HCT116 (cell line): ENCODE measurements at regions not wholly inside any gene's neighbourhood (a gene's known extent, or its start where the extent isn't known, plus 50 kb on each side); places are given as distances from the start of the nearest gene placed in this dataset.

Source experiments
- ATAC-seq: fragments of 200-7000 bp; cut with Tn5 transposase; 2 replicates; pipeline ENCODE4 v1.9.1; 2020; ENCODE audit warnings: mild to moderate bottlenecking, moderate library complexity
- BruUV-seq: library from RNA; stranded (reverse); fragments of 400-500 nt; replicated peaks from 2 replicates; lab custom pipeline; 2021; lab: Mats Ljungman, UMichigan
- CTCF ChIA-PET: fragments of 300-600 bp; sonication (Branson Sonifier 250); formaldehyde crosslinking; loops from one replicate; lab custom pipeline; 2021; ENCODE audit warnings: antibody characterized with exemption; lab: Charles Lee
- POLR2A ChIA-PET: fragments of 300-600, 350-600 bp; sonication (Branson Sonifier 250); formaldehyde crosslinking; loops from one replicate; lab custom pipeline; 2021; ENCODE audit warnings: antibody characterized with exemption; lab: Charles Lee
- RAD21 ChIA-PET, 2 experiments: fragments of 300-600 bp; sonication (Branson Sonifier 250); formaldehyde crosslinking; loops; one replicate each; lab custom pipeline; 2023; ENCODE audit warnings: low total read pairs in 2 of 2; ENCODE audit not compliant: uncharacterized antibody in 2 of 2, unreplicated experiment in 2 of 2, low non-redundant PET in 1 of 2; lab: Charles Lee
- DNase-seq: peaks from one replicate; pipeline ENCODE4 v3.0.0-alpha.2; 2010; ENCODE audit warnings: low read depth, low spot score
- H2AFZ ChIP-seq: fragments of 200-600 bp; shearing (Covaris generic), sonication (generic); 2 replicates; pipeline ENCODE4 v1.6.1; 2017; ENCODE audit warnings: low read depth, mixed run types, mixed read lengths, antibody characterized with exemption, low read length; ENCODE audit not compliant: poor library complexity, severe bottlenecking
- H3K27ac ChIP-seq: 2 replicates; pipeline ENCODE4 v1.5.1; 2012; ENCODE audit warnings: low read depth, low read length
- H3K27me3 ChIP-seq: fragments of 200-600 bp; sonication (generic); 2 replicates; pipeline ENCODE4 v1.6.1; 2016; ENCODE audit warnings: mixed run types, low read length, mixed read lengths; ENCODE audit not compliant: insufficient read depth
- H3K36me3 ChIP-seq, 2 experiments: fragments of 200-500 bp in 1 of 2; fragments of 200-600 bp in 1 of 2; sonication (Bioruptor generic) in 1 of 2; sonication (generic) in 1 of 2; 2 replicates each; pipeline versions ENCODE4 v1.5.1 to v1.6.1; 2014 to 2016; ENCODE audit warnings: low read length in 2 of 2, inconsistent platforms in 1 of 2, mixed read lengths in 1 of 2, mixed run types in 1 of 2; ENCODE audit not compliant: insufficient read depth in 2 of 2, control insufficient read depth in 1 of 2
- H3K4me1 ChIP-seq, 2 experiments: fragments of 200-600 bp in 1 of 2; sonication (generic) in 1 of 2; 2 replicates each; pipeline versions ENCODE4 v1.5.1 to v1.6.1; 2012 to 2017; ENCODE audit warnings: low read length in 2 of 2, inconsistent platforms in 1 of 2, mild to moderate bottlenecking in 1 of 2, mixed read lengths in 1 of 2, mixed run types in 1 of 2, moderate library complexity in 1 of 2; ENCODE audit not compliant: insufficient read depth in 2 of 2, control insufficient read depth in 1 of 2
- H3K4me2 ChIP-seq: fragments of 200-600 bp; sonication (generic); 2 replicates; pipeline ENCODE4 v1.6.1; 2017; ENCODE audit warnings: mixed run types, low read length, mixed read lengths
- H3K4me3 ChIP-seq, 2 experiments: fragments of 200-600 bp in 1 of 2; sonication (generic) in 1 of 2; replicated peaks in 1 of 2; 2 replicates each; pipeline ENCODE4 v1.5.1; 2011 to 2016; ENCODE audit warnings: low read length in 2 of 2, control low read depth in 1 of 2, low read depth in 1 of 2, mild to moderate bottlenecking in 1 of 2, mixed read lengths in 1 of 2, mixed run types in 1 of 2
- H3K79me2 ChIP-seq: fragments of 200-600 bp; sonication (generic); 2 replicates; pipeline ENCODE4 v1.6.1; 2017; ENCODE audit warnings: mild to moderate bottlenecking, mixed run types, low read length, moderate library complexity, mixed read lengths; ENCODE audit not compliant: insufficient read depth
- H3K9ac ChIP-seq: fragments of 200-600 bp; sonication (generic); 2 replicates; pipeline ENCODE4 v1.6.1; 2016; ENCODE audit warnings: low read length, mixed read lengths
- H3K9me2 ChIP-seq: fragments of 200-600 bp; sonication (generic), shearing (Covaris generic); 2 replicates; pipeline ENCODE4 v1.6.1; 2017; ENCODE audit warnings: mixed run types, mild to moderate bottlenecking, moderate library complexity; ENCODE audit not compliant: insufficient read depth
- H3K9me3 ChIP-seq, 2 experiments: fragments of 200-500 bp in 1 of 2; fragments of 200-600 bp in 1 of 2; sonication (Bioruptor generic) in 1 of 2; sonication (generic) in 1 of 2; 2 replicates each; pipeline ENCODE4 v1.6.1; 2014 to 2017; ENCODE audit warnings: low read length in 2 of 2, mixed read lengths in 2 of 2, inconsistent platforms in 1 of 2, low read depth in 1 of 2, mild to moderate bottlenecking in 1 of 2, mixed run types in 1 of 2, moderate library complexity in 1 of 2; ENCODE audit not compliant: control insufficient read depth in 1 of 2, insufficient read depth in 1 of 2
- H4K20me1 ChIP-seq: fragments of 200-600 bp; sonication (generic), shearing (Covaris generic); 2 replicates; pipeline ENCODE4 v1.6.1; 2017; ENCODE audit warnings: mixed run types, mild to moderate bottlenecking, moderate library complexity; ENCODE audit not compliant: insufficient read depth
- CBX3 ChIP-seq: IDR thresholded peaks from 2 replicates; pipeline ENCODE4 v1.6.1; 2012; ENCODE audit warnings: low read depth
- CEBPB ChIP-seq: IDR thresholded peaks from 2 replicates; pipeline ENCODE4 v1.6.1; 2012; ENCODE audit warnings: low read depth
- EGR1 ChIP-seq: IDR thresholded peaks from 2 replicates; pipeline ENCODE4 v1.6.1; 2012; ENCODE audit warnings: low read depth
- ELF1 ChIP-seq: IDR thresholded peaks from 2 replicates; pipeline ENCODE4 v1.6.1; 2012; ENCODE audit warnings: low read depth, borderline replicate concordance
- EZH2 ChIP-seq: fragments of 200-600 bp; sonication (generic); IDR thresholded peaks from 2 replicates; pipeline ENCODE4 v1.6.1; 2017; ENCODE audit warnings: antibody characterized with exemption, mixed run types
- EZH2phosphoT487 ChIP-seq: fragments of 200-600 bp; IDR thresholded peaks from 2 replicates; pipeline ENCODE4 v1.6.1; 2018; ENCODE audit warnings: antibody characterized with exemption, borderline replicate concordance
- FOSL1 ChIP-seq: IDR thresholded peaks from 2 replicates; pipeline ENCODE4 v1.6.1; 2012; ENCODE audit warnings: low read depth
- JUND ChIP-seq: IDR thresholded peaks from 2 replicates; pipeline ENCODE4 v1.6.1; 2012
- POLR2A ChIP-seq: IDR thresholded peaks from 2 replicates; pipeline ENCODE4 v1.7.0; 2011; ENCODE audit warnings: borderline replicate concordance; ENCODE audit not compliant: insufficient read depth, insufficient read length; ENCODE audit errors: extremely low read depth
- POLR2AphosphoS5 ChIP-seq: IDR thresholded peaks from 2 replicates; pipeline ENCODE4 v1.6.1; 2011; ENCODE audit warnings: mild to moderate bottlenecking, low read depth, low read length, moderate library complexity
- RAD21 ChIP-seq: IDR thresholded peaks from 2 replicates; pipeline ENCODE4 v1.6.1; 2012; ENCODE audit warnings: low read depth, mild to moderate bottlenecking
- SIN3A ChIP-seq: IDR thresholded peaks from 2 replicates; pipeline ENCODE4 v1.6.1; 2012; ENCODE audit warnings: low read depth
- SP1 ChIP-seq: IDR thresholded peaks from 2 replicates; pipeline ENCODE4 v1.6.1; 2012; ENCODE audit warnings: low read depth
- SRF ChIP-seq: IDR thresholded peaks from 2 replicates; pipeline ENCODE4 v1.6.1; 2012; ENCODE audit warnings: low read depth
- YY1 ChIP-seq: IDR thresholded peaks from 2 replicates; pipeline ENCODE4 v1.6.1; 2011; ENCODE audit warnings: low read length, low read depth, moderate library complexity, mild to moderate bottlenecking; ENCODE audit not compliant: insufficient replicate concordance; ENCODE audit errors: extremely low read depth
- intact Hi-C: fragments of 100-400 bp; cut with micrococcal nuclease; formaldehyde crosslinking; loops from 2 replicates; pipeline ENCODE4 v1.10.0; 2022
- TF ChIP-seq, protein P1 (sequence below): IDR thresholded peaks from 2 replicates; pipeline ENCODE4 v1.6.1; 2012
- TF ChIP-seq, protein P2 (sequence below): IDR thresholded peaks from 2 replicates; pipeline ENCODE4 v1.6.1; 2011; ENCODE audit warnings: mild to moderate bottlenecking, low read length, moderate library complexity; ENCODE audit not compliant: insufficient replicate concordance; ENCODE audit errors: extremely low read depth
- TF ChIP-seq, protein P3 (sequence below): IDR thresholded peaks from 2 replicates; pipeline ENCODE4 v1.6.1; 2012; ENCODE audit warnings: low read depth
- TF ChIP-seq, protein P4 (sequence below): IDR thresholded peaks from 2 replicates; pipeline ENCODE4 v1.6.1; 2012

DNA sequence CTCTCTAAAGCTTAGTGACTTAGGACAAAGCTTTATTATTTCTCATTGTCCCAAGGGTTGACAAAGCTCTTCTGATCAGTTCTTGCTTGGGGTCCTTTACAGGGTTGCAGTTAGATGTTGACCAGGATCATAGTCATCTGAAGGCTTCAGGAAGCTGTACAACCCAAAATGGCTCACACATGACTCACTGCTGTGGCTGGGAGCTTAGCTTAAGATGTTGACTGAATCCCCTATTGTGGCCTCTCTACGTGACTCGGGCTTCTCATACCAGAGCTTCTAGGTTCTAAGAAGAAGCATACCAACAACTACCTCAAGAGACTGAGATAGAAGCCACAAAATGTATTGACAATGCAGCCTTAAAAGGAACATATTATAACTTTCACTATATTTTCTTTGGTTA, 569.6 kb upstream of the ROBO2 start:
- Histone ChIP-seq H3K4me1 (no peaks in the 10 kb centered on the region), H4K20me1 (no peaks in the 10 kb centered on the region), H3K36me3 (no peaks in the 10 kb centered on the region), H3K9me3 (peaks cover 6 to 19% of the 10 kb centered on the region in 2 experiments; a peak in 2 of 4 replicates), H3K9me2 (no peaks in the 10 kb centered on the region), H3K9ac (no peak overlapping the region), H3K79me2 (no peaks in the 10 kb centered on the region), H2AFZ (no peak overlapping the region), H3K4me3 (no peak overlapping the region), H3K27me3 (no peaks in the 10 kb centered on the region), H3K27ac (no peak overlapping the region), H3K4me2 (no peak overlapping the region)
- TF ChIP-seq FOSL1, result no peak
- no peak for TF ChIP-seq ELF1
- TF ChIP-seq SRF, result no peak
- TF ChIP-seq, protein P1, sequence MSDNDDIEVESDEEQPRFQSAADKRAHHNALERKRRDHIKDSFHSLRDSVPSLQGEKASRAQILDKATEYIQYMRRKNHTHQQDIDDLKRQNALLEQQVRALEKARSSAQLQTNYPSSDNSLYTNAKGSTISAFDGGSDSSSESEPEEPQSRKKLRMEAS, result no peak
- no peak for TF ChIP-seq POLR2A
- TF ChIP-seq YY1, result no peak
- no peak for TF ChIP-seq SP1
- no peak for TF ChIP-seq CEBPB
- TF ChIP-seq EGR1, result no peak
- no peak for TF ChIP-seq RAD21
- no peak for TF ChIP-seq EZH2
- intact Hi-C loops, result no loop called here
- RAD21 ChIA-PET, result no interaction called here
- BruUV-seq, result no TSS peak
- POLR2A ChIA-PET, result no interaction called here
- no peak for ATAC-seq
- DNase-seq, result no peak
- CTCF ChIA-PET, result no interaction called here

DNA sequence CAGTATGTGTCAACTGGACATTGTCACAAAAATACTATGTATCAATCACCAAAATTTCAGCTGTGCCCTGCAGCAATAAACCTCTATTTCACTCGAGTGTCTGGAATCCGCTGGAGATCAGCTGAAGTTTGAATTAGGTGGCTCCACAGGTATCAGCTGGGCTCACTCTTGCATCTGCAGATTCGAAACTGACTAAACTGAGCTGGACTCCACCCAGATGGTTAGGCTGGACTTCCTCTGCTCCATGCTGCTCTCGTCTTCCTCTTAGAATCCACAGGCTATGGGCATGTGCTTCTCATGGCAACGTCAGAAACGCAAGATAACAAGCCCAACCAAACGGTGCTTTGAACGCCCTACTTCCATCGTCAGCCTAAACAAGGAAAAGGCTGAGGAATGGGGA, 565.3 kb upstream of the ROBO2 start:
- no TSS peak for BruUV-seq
- ChIA-PET RAD21 (no interaction called here), CTCF (no interaction called here)
- TF ChIP-seq, protein P2, sequence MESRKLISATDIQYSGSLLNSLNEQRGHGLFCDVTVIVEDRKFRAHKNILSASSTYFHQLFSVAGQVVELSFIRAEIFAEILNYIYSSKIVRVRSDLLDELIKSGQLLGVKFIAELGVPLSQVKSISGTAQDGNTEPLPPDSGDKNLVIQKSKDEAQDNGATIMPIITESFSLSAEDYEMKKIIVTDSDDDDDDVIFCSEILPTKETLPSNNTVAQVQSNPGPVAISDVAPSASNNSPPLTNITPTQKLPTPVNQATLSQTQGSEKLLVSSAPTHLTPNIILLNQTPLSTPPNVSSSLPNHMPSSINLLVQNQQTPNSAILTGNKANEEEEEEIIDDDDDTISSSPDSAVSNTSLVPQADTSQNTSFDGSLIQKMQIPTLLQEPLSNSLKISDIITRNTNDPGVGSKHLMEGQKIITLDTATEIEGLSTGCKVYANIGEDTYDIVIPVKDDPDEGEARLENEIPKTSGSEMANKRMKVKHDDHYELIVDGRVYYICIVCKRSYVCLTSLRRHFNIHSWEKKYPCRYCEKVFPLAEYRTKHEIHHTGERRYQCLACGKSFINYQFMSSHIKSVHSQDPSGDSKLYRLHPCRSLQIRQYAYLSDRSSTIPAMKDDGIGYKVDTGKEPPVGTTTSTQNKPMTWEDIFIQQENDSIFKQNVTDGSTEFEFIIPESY, result no peak
- TF ChIP-seq, protein P3, sequence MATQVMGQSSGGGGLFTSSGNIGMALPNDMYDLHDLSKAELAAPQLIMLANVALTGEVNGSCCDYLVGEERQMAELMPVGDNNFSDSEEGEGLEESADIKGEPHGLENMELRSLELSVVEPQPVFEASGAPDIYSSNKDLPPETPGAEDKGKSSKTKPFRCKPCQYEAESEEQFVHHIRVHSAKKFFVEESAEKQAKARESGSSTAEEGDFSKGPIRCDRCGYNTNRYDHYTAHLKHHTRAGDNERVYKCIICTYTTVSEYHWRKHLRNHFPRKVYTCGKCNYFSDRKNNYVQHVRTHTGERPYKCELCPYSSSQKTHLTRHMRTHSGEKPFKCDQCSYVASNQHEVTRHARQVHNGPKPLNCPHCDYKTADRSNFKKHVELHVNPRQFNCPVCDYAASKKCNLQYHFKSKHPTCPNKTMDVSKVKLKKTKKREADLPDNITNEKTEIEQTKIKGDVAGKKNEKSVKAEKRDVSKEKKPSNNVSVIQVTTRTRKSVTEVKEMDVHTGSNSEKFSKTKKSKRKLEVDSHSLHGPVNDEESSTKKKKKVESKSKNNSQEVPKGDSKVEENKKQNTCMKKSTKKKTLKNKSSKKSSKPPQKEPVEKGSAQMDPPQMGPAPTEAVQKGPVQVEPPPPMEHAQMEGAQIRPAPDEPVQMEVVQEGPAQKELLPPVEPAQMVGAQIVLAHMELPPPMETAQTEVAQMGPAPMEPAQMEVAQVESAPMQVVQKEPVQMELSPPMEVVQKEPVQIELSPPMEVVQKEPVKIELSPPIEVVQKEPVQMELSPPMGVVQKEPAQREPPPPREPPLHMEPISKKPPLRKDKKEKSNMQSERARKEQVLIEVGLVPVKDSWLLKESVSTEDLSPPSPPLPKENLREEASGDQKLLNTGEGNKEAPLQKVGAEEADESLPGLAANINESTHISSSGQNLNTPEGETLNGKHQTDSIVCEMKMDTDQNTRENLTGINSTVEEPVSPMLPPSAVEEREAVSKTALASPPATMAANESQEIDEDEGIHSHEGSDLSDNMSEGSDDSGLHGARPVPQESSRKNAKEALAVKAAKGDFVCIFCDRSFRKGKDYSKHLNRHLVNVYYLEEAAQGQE, result no peak
- no peak for TF ChIP-seq POLR2AphosphoS5
- no peak for TF ChIP-seq SIN3A
- no peak for TF ChIP-seq EZH2
- TF ChIP-seq, protein P4, sequence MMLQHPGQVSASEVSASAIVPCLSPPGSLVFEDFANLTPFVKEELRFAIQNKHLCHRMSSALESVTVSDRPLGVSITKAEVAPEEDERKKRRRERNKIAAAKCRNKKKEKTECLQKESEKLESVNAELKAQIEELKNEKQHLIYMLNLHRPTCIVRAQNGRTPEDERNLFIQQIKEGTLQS, result no peak
- TF ChIP-seq CBX3, result no peak
- no peak for TF ChIP-seq EGR1
- TF ChIP-seq JUND, result no peak
- TF ChIP-seq EZH2phosphoT487, result no peak

More for the DNA sequence above, 565.3 kb upstream of the ROBO2 start:
- Histone ChIP-seq H3K27me3 (no peaks in the 10 kb centered on the region), H2AFZ (no peak overlapping the region), H3K79me2 (no peaks in the 10 kb centered on the region), H3K36me3 (no peaks in the 10 kb centered on the region), H3K4me1 (no peaks in the 10 kb centered on the region), H3K4me3 (no peak overlapping the region), H3K4me2 (no peak overlapping the region), H3K9me2 (no peaks in the 10 kb centered on the region), H3K27ac (no peak overlapping the region), H4K20me1 (no peaks in the 10 kb centered on the region), H3K9me3 (peaks cover 6 to 25% of the 10 kb centered on the region in 2 experiments; a peak in 2 of 4 replicates), H3K9ac (no peak overlapping the region)
- DNase-seq, result no peak
- intact Hi-C loops, result no loop called here
- ATAC-seq, result no peak
- POLR2A ChIA-PET, result no interaction called here
